NCI-H1436 treated with DMSO at 0.1 percent for 48 hours (cell line): ENCODE measurements at regions not wholly inside any gene's neighbourhood (a gene's known extent, or its start where the extent isn't known, plus 50 kb on each side); places are given as distances from the start of the nearest gene placed in this dataset.

ENCODE experiments used
- DNase-seq: peaks from one replicate; lab custom pipeline; 2025; lab: John Stamatoyannopoulos, UW

DNA sequence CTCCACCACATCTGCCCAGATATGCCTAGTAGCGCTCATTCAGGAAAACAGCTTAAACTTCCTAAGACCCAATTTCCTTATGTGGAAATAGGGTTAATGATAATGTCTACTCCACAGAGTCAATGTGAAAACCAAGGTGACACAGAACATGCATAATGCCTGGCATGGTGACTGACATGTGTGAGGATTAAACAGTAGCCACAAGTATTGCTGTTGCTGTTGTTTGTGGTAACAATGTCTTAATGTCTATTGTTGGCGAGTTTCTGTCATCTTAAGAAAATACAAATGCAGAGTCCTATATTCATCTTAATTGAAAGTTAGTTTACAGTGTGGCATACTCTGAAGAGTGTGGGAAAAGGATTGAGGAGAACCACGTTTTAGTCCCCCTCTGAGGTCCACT is 75.6 kb upstream of the NGF start:
- DNase-seq = no peak

DNA sequence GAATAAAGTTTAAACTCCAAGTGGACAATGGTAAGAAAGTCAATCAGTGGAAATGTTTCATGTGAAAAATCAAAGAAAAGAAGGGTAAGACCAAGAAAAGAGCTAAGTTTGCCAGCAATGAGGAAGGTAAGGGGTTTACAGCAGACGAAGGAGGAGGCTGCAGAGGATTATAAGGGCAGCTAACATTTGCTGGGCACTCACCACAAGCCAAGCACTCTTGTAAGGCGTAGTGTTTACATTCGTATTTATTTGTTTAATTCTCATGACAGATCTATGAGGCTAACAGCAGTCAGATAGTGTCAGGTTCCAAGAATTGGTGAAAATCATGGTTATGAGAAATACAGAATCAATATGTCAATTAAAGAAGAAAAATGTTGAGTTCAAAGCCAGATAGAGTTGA is 75.2 kb upstream of the NGF start:
- DNase-seq = no peak

DNA sequence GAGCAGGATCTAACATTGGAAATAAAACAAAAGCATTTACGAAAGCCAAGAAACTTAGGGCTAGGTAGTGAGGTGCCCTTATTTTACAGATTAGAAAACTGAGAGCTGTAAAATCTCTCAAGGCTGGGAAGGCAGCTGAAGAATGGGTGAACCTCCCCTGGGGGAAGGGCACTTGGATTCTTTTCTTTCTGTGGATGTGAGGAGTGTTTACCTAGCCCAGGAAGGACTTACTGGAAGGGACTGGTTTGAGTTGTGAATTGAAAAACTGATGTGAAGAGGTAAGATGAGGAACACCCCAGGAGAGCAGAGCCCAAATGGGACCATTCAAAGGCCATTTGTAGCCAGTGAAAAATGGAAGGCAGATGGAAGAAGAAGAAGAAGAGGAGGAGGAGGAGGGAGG is 74.7 kb upstream of the NGF start:
- DNase-seq = no peak

DNA sequence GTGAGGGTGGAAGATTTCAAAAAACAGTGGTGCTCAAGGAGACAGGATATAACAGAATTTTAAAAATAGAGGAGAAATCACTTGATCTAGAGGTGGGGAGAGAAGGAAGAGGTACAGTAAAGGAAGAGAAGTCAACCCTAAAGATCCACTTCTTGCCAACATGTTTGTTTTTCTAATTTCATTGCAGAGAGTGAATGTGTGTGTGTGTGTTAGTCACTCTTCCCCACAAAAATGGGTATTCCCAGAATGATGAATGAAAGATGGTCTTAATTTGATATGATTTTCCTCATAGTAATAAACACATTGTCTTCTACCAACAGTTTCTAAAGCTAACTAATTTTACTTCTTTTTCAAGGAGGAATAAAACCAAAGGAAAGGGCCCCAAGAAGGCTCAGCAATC is 74.2 kb upstream of the NGF start:
- no peak for DNase-seq

DNA sequence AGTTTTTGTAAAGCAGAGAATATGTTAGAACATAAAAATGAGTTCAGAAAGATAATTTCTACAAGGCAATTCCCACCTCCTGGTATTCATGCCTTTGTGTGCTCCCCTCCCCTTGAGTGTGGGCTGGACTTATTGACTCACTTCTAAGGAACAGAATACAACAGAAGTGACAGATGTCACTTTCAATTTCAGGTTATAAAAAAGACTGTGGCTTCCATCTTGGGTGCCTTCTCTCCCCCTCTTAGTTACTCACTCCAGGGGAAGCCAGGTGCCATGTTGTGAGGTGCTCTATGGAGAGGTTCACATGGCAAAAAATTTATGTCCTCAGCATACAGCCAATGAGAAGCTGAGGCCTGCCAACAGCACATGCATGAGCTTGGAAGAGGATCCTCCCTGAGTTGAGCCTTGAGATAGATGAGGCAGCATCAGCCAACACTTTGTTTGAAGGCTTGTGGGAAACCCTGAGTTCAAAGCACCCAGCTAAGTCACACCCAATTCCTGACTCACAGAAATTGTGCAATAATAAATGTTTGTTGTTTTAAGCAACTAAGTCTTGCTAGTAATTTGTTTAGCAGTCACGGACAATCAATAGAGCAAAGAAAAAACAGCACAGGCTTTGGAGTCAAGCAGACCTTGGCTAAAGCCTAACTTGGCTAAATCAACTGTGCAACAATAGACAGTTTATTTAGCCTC is 73.5 kb upstream of the NGF start:
- DNase-seq = no peak

DNA sequence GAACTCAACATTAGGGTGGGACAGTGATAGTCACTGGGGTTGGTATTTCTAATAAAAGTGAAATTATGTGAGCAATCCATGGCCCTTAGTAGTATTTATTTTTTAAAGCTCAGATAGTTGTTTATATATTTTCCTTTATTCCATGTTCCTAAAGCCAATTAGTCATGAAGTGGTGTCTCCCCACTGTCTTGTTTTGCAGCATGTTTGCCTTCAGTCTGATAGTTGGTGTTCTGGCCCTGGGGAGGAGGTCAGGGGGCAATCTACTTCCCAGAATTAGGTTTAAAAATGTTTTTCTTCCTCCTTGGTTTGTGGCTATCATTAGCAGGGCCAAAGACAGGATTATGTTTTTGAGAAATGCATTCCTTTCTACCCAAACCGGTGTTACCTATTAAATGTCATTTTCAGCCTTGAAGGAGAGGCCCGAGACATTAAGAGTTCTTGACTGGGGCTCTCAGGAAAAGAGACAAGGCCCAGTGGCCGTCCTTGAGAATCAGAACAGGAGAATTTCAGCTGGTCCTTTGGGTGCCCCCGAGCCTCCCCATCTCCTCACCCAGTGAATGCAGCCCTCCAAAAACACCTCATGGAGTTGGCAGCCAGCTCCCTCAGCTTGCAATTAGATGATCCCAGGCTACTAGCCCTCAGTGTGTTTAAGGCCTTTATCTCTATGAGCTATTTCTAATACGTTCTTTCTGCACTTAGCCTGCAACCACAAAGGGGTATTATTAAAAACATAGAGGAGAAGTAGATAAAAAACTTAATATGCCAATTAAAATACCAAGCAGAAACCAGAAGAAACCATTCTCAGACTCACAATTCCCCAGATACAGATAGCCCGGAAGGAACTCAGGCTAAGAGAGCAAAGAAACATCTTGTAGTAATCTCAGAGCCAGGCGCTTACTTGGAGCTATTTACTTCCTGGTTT is 71.3 kb upstream of the NGF start:
- DNase-seq = no peak

DNA sequence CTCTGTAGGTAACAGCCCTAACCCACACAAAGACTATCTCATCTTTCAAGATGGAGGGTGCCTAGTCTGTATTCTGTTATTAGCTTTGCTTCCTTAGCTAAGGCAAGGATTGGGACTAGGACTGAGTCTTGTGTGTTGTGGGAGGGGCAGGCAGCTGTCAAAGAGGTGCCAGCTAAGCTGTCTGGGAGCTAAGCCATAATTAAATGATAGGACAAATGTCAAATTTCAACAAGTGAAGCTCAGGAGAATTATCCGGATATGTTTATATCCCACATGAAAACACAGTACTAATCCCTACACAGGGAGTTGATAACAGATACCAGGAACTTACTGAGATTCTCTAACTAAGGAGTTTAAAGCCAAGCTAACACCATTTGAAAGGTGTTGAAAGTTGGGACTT is 70.5 kb upstream of the NGF start:
- no peak for DNase-seq

DNA sequence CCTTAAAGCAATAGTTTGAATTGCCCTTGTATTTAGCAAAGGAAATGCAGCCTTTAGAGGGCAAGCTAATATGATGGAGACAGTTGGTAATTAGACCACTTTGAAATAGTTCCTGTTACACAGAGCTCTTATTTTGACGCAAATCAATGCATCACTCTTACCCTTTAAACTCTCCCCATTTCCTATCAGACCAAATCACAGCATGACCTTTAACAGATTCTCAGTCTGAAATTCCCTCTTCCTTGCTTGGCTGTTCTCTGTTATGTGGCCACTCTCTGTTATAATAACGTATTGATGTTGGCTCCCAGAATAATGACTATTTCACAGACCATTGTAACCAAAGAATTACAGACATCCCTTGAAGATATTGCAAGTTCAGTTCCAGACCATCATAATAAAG is 66.9 kb upstream of the NGF start:
- no peak for DNase-seq

DNA sequence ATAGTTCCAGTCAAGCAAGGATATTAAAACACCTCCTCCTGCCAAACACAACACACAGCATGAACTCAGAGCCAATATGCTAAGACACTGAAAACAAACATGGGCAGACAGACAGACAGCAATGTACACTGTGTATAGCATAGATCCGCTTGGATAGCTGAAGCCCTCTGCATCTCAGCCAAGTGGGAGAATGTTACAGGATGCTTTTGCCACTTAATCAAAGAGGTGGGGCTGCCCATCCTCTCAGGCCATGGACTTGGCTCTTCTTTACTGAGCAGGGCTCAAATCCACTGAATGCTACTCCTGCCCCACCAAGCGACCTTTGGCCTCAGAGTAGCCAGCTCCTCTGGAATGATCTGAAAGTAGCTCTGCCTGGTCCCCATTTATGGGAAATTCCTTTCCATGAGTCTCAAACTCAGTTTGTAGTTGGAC is 64.7 kb upstream of the NGF start:
- DNase-seq = no peak

DNA sequence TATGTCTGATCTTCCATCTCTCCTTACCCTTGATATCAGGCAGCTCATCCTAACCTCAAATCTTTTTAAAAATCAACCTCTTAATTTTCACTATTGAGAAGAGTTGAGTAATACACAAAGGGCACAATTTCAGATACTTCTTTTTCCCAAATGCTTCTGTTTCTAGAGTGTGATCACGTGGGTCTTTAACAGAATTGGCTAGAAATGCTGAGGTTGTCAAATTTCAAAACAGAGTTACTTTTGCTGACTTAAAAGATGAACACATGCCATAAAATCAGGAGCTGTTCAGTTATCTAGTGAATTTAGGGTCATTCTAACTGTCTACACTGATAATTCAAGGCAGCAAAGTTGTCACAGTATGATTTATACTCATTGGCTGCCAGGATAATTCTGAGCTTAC is 63.6 kb upstream of the NGF start:
- no peak for DNase-seq

DNA sequence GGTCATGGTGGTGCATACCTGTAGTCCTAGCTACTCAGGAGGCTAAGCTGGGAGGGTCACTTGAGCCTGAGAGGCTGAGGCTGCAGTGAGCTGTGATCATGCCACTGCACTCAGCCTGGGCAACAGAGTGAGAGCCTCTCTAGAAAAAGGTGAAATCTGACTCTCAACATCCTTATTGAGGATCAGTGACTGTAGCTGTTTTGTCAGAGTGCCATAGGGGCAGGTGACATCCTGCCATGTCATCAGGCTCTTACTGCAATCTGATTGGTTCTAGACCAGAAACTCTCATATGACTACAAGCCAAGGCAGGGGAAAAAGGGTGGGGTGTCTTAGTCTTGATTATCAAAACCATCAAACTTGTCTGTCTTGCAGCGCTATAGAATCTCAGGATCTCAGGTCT is 62.8 kb upstream of the NGF start:
- peak; percentile 3 for DNase-seq

DNA sequence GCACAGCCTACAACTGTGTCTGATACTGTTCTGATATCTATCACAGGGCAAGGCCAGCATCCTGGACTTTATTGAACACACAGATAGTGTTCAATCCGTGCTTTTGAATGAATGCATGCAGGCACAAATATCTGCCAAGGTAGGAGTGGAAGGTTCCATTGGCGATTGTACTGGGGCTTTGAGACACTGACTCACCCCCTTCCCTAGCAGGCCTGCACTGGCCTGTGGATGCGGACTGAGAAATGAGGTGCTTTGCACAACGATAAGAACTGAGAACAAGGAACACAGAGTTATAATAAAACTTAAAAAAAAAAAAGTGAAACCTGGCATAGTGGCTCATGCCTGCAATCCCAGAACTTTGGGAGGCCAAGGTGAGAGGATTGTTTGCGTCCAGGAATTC is 62.4 kb upstream of the NGF start:
- DNase-seq = no peak

DNA sequence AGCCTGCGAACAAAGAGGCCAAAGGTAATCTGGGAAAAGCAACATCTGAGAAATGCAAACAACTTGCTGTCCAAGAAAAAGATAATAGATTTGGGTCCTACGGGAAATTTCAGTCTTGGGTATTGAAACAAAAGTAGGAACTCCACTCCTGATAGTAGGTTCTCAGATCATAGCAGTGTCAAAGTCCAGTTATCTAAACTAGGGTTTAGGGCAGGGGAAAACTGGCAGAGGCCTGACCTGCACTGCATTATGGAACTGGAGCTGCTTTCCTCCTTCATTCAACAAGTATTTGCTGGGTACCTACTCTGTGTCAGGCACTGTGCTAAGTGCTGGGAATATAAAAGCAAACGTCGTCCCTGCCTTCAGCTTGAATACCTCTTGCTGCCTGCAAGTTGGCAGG is 60.7 kb upstream of the NGF start:
- no peak for DNase-seq
